Esophagus squamous epithelium (tissue), 5 donors: ENCODE measurements at regions not wholly inside any gene's neighbourhood (a gene's known extent, or its start where the extent isn't known, plus 50 kb on each side); places are given as distances from the start of the nearest gene placed in this dataset.

Experiments used
- DNase-seq: peaks from one replicate; lab custom pipeline; 2025; lab: John Stamatoyannopoulos, UW
- H3K27ac ChIP-seq, 4 donors: fragments of 200-600 bp; sonication (generic); one replicate each; pipeline ENCODE4 v1.5.1; 2016 to 2019; ENCODE audit warnings: mild to moderate bottlenecking in 1 of 4
- H3K27me3 ChIP-seq, 4 donors: fragments of 200-600 bp; sonication (generic); 1 replicate in 3 of 4; 2 replicates in 1 of 4; pipeline versions ENCODE4 v1.5.1 to v1.6.0; 2017 to 2021; ENCODE audit warnings: antibody characterized with exemption in 1 of 4
- H3K36me3 ChIP-seq, 3 donors: fragments of 200-600 bp; sonication (generic); one replicate each; pipeline ENCODE4 v1.5.1; 2016 to 2019
- H3K4me1 ChIP-seq, 3 donors: fragments of 200-600 bp; sonication (generic); one replicate each; pipeline ENCODE4 v1.5.1; 2017 to 2019
- H3K4me3 ChIP-seq, 4 donors: fragments of 200-600 bp; sonication (generic); 1 replicate in 3 of 4; 2 replicates in 1 of 4; pipeline ENCODE4 v1.5.1; 2016 to 2019; ENCODE audit warnings: mild to moderate bottlenecking in 2 of 4, moderate library complexity in 1 of 4
- H3K9me3 ChIP-seq, 3 donors: fragments of 200-600 bp; sonication (generic); one replicate each; pipeline ENCODE4 v1.5.1; 2016 to 2019
- CTCF ChIP-seq, 6 experiments: fragments of 450-650 bp in 4 of 6; fragments of 200-600 bp in 2 of 6; sonication (generic) in 2 of 6; IDR thresholded peaks; one replicate each; pipeline ENCODE4 v1.5.1; 2016 to 2019; ENCODE audit warnings: antibody characterized with exemption in 6 of 6, mild to moderate bottlenecking in 4 of 6, moderate library complexity in 4 of 6
- POLR2A ChIP-seq, 4 donors: fragments of 450-650 bp; IDR thresholded peaks; one replicate each; pipeline ENCODE4 v1.6.1; 2017; ENCODE audit warnings: antibody characterized with exemption in 4 of 4, mild to moderate bottlenecking in 4 of 4, moderate library complexity in 3 of 4
- WGBS, 2 donors: methylation state at CpG; one replicate each; pipeline ENCODE4 v1.1.5; 2018; 5-methylcytosine and 5-hydroxymethylcytosine counted together
- intact Hi-C: fragments of 100-400 bp; cut with DNase I; formaldehyde crosslinking; loops from one replicate; pipeline ENCODE4 v1.15.0; 2022
- donor health status: DM: yes; HTN: yes; CAD: no.

- H3K4me3 ChIP-seq = no peak overlapping the region
- H3K27ac ChIP-seq = no peak overlapping the region
- DNase-seq = no peak
- H3K4me1 ChIP-seq = peaks cover 0 to 7% (median 0%) of the 10 kb centered on the region in 3 donors
- TF ChIP-seq POLR2A (IDR thresholded peaks at IDR 0.05) (no peak), CTCF (IDR thresholded peaks at IDR 0.05) (no peak)
- no peaks in the 10 kb centered on the region for H3K9me3 ChIP-seq
- intact Hi-C loops = no loop called here
- 31 to 37% methylated on average over 3 of the region's 3 CpGs for WGBS, 2 donors
- H3K36me3 ChIP-seq = no peaks in the 10 kb centered on the region
- no peaks in the 10 kb centered on the region for H3K27me3 ChIP-seq
These were observed 50.2 kb upstream of the PHYHIPL start for GRCh38 chr10:59126261-59126660.
